ENCODE measurements at regions not wholly inside any gene's neighbourhood (a gene's known extent, or its start where the extent isn't known, plus 50 kb on each side); places are given as distances from the start of the nearest gene placed in this dataset.

- no peak for TF ChIP-seq POLR2A (IDR thresholded peaks at IDR 0.05; ENCODE audit: low read depth, low read length)
- TF ChIP-seq MAX (IDR thresholded peaks at IDR 0.05; ENCODE audit: insufficient read depth, insufficient read length) = no peak
- no peak for TF ChIP-seq FOS (IDR thresholded peaks at IDR 0.05; ENCODE audit: borderline replicate concordance, insufficient read depth, low read length)
- TF ChIP-seq EZH2 (IDR thresholded peaks at IDR 0.05; ENCODE audit: borderline replicate concordance, low read depth, low read length, severe bottlenecking) = no peak
- no peak for TF ChIP-seq POLR2AphosphoS5 (IDR thresholded peaks at IDR 0.05; ENCODE audit: insufficient read depth, low read depth, low read length)
- TF ChIP-seq CTCF (IDR thresholded peaks at IDR 0.05; ENCODE audit: extremely low read depth in 1 of 2, insufficient read depth in 1 of 2, low read depth in 1 of 2, low read length in 2 of 2) = no peak
- no peak for TF ChIP-seq MYC (IDR thresholded peaks at IDR 0.05; ENCODE audit: low read depth, low read length)
These were observed 144.5 kb upstream of the ID4 start for GRCh38 chr6:19692506-19693298.

All from endothelial cell of umbilical vein (primary cell).